B cell (primary cell): ENCODE measurements at regions not wholly inside any gene's neighbourhood (a gene's known extent, or its start where the extent isn't known, plus 50 kb on each side); places are given as distances from the start of the nearest gene placed in this dataset.
"Not testable (repeated sequence)": the region's sequence is repeated elsewhere in the genome, so short reads cannot be mapped to it uniquely, and the experiment has no call there.

ENCODE experiments used
- ATAC-seq: fragments of 200-7000 bp; cut with Tn5 transposase; one replicate; pipeline ENCODE4 v1.10.0; 2021; ENCODE audit warnings: low read depth, mild to moderate bottlenecking, moderate number of reproducible peaks, moderate library complexity
- CTCF ChIA-PET: fragments of 350-600 bp; sonication (Branson Sonifier 250); formaldehyde crosslinking; loops from one replicate; lab custom pipeline; 2021; ENCODE audit warnings: antibody characterized with exemption, inconsistent platforms; lab: Charles Lee
- POLR2A ChIA-PET: fragments of 350-600 bp; sonication (Branson Sonifier 250); formaldehyde crosslinking; loops from one replicate; lab custom pipeline; 2021; ENCODE audit warnings: antibody characterized with exemption; lab: Charles Lee
- DNase-seq: peaks from one replicate; pipeline ENCODE4 v3.0.0; 2013
- H2AFZ ChIP-seq: 2 replicates; pipeline ENCODE4 v1.6.1; 2012; ENCODE audit warnings: mild to moderate bottlenecking, low read depth, low read length; ENCODE audit not compliant: insufficient read depth, poor library complexity, severe bottlenecking
- H3K27ac ChIP-seq, 2 donors: 1 replicate in 1 of 2; 2 replicates in 1 of 2; pipeline ENCODE4 v1.5.1; 2012 to 2013; ENCODE audit warnings: low read length in 2 of 2, mild to moderate bottlenecking in 2 of 2, moderate library complexity in 1 of 2
- H3K27me3 ChIP-seq, 4 experiments: fragments of 200-600 bp in 1 of 4; sonication (generic) in 1 of 4; replicated peaks in 1 of 4; 1 replicate in 2 of 4; 2 replicates in 2 of 4; pipeline versions ENCODE4 v1.6.1 to v1.7.0; 2013 to 2016; ENCODE audit warnings: low read length in 3 of 4, mild to moderate bottlenecking in 2 of 4, mixed read lengths in 1 of 4, moderate library complexity in 1 of 4; ENCODE audit not compliant: insufficient read depth in 4 of 4, control insufficient read depth in 3 of 4; ENCODE audit errors: control extremely low read depth in 1 of 4
- H3K36me3 ChIP-seq, 2 experiments: replicated peaks in 1 of 2; 1 replicate in 1 of 2; 2 replicates in 1 of 2; pipeline versions ENCODE4 v1.6.1 to v1.7.1; 2013; ENCODE audit warnings: low read length in 1 of 2; ENCODE audit not compliant: insufficient read depth in 2 of 2, control insufficient read depth in 1 of 2; ENCODE audit errors: control extremely low read depth in 1 of 2, extremely low read depth in 1 of 2
- H3K4me1 ChIP-seq, 2 donors: fragments of 200-600 bp in 1 of 2; sonication (generic) in 1 of 2; 1 replicate in 1 of 2; 2 replicates in 1 of 2; pipeline versions ENCODE4 v1.5.1 to v1.6.1; 2013 to 2017; ENCODE audit warnings: low read length in 2 of 2; ENCODE audit not compliant: control insufficient read depth in 2 of 2, insufficient read depth in 2 of 2
- H3K4me2 ChIP-seq: replicated peaks from 2 replicates; pipeline ENCODE3; 2012; ENCODE audit warnings: mild to moderate bottlenecking, low read depth, low read length; ENCODE audit not compliant: poor library complexity, severe bottlenecking
- H3K4me3 ChIP-seq, 5 experiments: fragments of 200-600 bp in 1 of 5; sonication (generic) in 1 of 5; 1 replicate in 3 of 5; 2 replicates in 2 of 5; pipeline versions ENCODE4 v1.5.1 to v1.7.0; 2011 to 2016; ENCODE audit warnings: low read length in 4 of 5, mild to moderate bottlenecking in 4 of 5, low read depth in 2 of 5, control low read depth in 1 of 5, moderate library complexity in 1 of 5; ENCODE audit not compliant: insufficient read depth in 1 of 5; ENCODE audit errors: control extremely low read depth in 1 of 5, extremely low read depth in 1 of 5
- H3K79me2 ChIP-seq: fragments of 200-600 bp; sonication (generic); one replicate; pipeline ENCODE4 v1.6.0; 2016; ENCODE audit warnings: low read length; ENCODE audit not compliant: control insufficient read depth, insufficient read depth
- H3K9ac ChIP-seq: fragments of 200-600 bp; sonication (generic); 2 replicates; pipeline ENCODE4 v1.6.1; 2017; ENCODE audit warnings: mild to moderate bottlenecking, low read length, moderate library complexity
- H3K9me3 ChIP-seq, 3 donors: one replicate each; pipeline versions ENCODE4 v1.6.1 to v1.7.1; 2013; ENCODE audit warnings: low read length in 2 of 3; ENCODE audit not compliant: control insufficient read depth in 2 of 3, insufficient read depth in 1 of 3; ENCODE audit errors: control extremely low read depth in 1 of 3
- H4K20me1 ChIP-seq: 2 replicates; pipeline ENCODE4 v1.6.0; 2012; ENCODE audit warnings: mild to moderate bottlenecking, low read length; ENCODE audit not compliant: insufficient read depth, control insufficient read depth, poor library complexity, severe bottlenecking
- H3K27ac Mint-ChIP-seq: one replicate; pipeline ENCODE4 v1.8.0; 2021; ENCODE audit warnings: mixed read lengths
- H3K27me3 Mint-ChIP-seq: one replicate; pipeline ENCODE4 v1.8.0; 2021; ENCODE audit warnings: mixed read lengths
- H3K4me1 Mint-ChIP-seq: one replicate; pipeline ENCODE4 v1.8.0; 2021; ENCODE audit warnings: mixed read lengths
- H3K4me3 Mint-ChIP-seq: one replicate; pipeline ENCODE4 v1.8.0; 2021; ENCODE audit warnings: mixed read lengths
- H3K9me3 Mint-ChIP-seq: one replicate; pipeline ENCODE4 v1.8.0; 2022; ENCODE audit warnings: mixed read lengths; ENCODE audit not compliant: insufficient read depth
- EZH2 ChIP-seq: IDR thresholded peaks from 2 replicates; pipeline ENCODE4 v1.6.1; 2012; ENCODE audit warnings: borderline replicate concordance, low read depth, mild to moderate bottlenecking, moderate library complexity, low read length; ENCODE audit not compliant: insufficient read depth, poor library complexity, severe bottlenecking
- WGBS: methylation state at CpG from one replicate; pipeline ENCODE4 v1.1.5; 2013; ENCODE audit warnings: missing lambda C conversion rate; ENCODE audit not compliant: insufficient coverage; 5-methylcytosine and 5-hydroxymethylcytosine counted together
- intact Hi-C: fragments of 100-400 bp; cut with micrococcal nuclease; formaldehyde crosslinking; loops from one replicate; pipeline ENCODE4 v1.10.0; 2022
- TF ChIP-seq, protein P1 (sequence below): fragments of 200-600 bp; IDR thresholded peaks from one replicate; pipeline ENCODE4 v1.8.0; 2022; ENCODE audit warnings: antibody characterized with exemption, mild to moderate bottlenecking

DNA sequence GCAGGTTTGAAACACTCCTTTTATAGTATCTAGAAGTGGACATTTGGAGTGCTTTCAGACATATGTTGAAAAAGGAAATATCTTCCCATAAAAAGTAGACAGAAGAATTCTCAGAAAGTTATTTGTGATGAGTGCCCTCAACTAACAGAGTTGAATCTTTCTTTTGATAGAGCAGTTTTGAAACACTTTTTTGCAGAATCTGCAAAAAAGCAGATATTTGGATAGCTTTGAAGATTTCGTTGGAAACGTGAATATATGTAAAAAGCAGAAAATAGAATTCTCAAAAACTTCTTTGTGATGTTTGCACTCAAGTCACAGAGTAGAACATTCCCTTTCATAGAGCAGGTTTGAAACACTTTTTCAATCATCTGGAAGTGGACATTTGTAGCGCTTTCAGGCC, 676.4 kb upstream of the ZNF337 start:
- H3K79me2 ChIP-seq, H3K9me3 Mint-ChIP-seq, H3K4me3 Mint-ChIP-seq, DNase-seq, ATAC-seq, H3K4me3 ChIP-seq, H4K20me1 ChIP-seq, CTCF ChIA-PET, H2AFZ ChIP-seq, intact Hi-C loops, H3K4me1 ChIP-seq, H3K27me3 Mint-ChIP-seq, H3K4me2 ChIP-seq, H3K9ac ChIP-seq, H3K27me3 ChIP-seq, POLR2A ChIA-PET, H3K4me1 Mint-ChIP-seq, H3K27ac Mint-ChIP-seq, H3K27ac ChIP-seq, H3K9me3 ChIP-seq, H3K36me3 ChIP-seq: not testable (repeated sequence)
- WGBS = no CpG with 5 or more reads among the region's 3 CpGs

DNA sequence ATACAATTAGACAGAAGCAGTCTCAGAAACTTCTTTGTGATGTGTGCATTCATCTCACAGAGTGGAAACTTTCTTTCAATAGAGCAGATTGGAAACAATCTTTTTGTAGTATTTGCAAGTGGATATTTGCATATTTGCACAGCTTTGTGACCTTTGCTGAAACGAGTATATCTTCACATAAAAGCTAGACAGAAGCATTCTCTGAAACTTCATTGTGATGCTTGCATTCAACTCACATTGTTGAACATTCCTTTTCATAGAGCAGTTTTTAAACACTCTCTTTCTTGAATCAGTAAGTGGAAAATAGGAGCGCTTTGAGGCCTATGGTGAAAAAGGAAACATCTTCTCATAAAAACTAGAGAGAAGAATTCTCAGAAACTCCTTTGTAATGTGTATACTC, 657.9 kb upstream of the ZNF337 start:
- Histone ChIP-seq H2AFZ (no peak overlapping the region), H3K79me2 (no peaks in the 10 kb centered on the region), H3K4me1 (no peaks in the 10 kb centered on the region), H3K27ac (no peak overlapping the region), H3K4me3 (no peak overlapping the region), H3K27me3 (no peaks in the 10 kb centered on the region), H4K20me1 (no peaks in the 10 kb centered on the region), H3K4me2 (no peak overlapping the region), H3K36me3 (no peaks in the 10 kb centered on the region), H3K9ac (no peak overlapping the region), H3K9me3 (peaks cover 0 to 1% (median 0%) of the 10 kb centered on the region in 3 donors)
- H3K27ac Mint-ChIP-seq = no peak overlapping the region
- no peak overlapping the region for H3K4me3 Mint-ChIP-seq
- intact Hi-C loops = no loop called here
- H3K4me1 Mint-ChIP-seq = no peaks in the 10 kb centered on the region
- H3K9me3 Mint-ChIP-seq = peaks cover 2% of the 10 kb centered on the region
- H3K27me3 Mint-ChIP-seq = no peaks in the 10 kb centered on the region
- no peak for ATAC-seq
- no CpG with 5 or more reads among the region's 2 CpGs for WGBS
- no peak for TF ChIP-seq EZH2
- TF ChIP-seq, protein P1, sequence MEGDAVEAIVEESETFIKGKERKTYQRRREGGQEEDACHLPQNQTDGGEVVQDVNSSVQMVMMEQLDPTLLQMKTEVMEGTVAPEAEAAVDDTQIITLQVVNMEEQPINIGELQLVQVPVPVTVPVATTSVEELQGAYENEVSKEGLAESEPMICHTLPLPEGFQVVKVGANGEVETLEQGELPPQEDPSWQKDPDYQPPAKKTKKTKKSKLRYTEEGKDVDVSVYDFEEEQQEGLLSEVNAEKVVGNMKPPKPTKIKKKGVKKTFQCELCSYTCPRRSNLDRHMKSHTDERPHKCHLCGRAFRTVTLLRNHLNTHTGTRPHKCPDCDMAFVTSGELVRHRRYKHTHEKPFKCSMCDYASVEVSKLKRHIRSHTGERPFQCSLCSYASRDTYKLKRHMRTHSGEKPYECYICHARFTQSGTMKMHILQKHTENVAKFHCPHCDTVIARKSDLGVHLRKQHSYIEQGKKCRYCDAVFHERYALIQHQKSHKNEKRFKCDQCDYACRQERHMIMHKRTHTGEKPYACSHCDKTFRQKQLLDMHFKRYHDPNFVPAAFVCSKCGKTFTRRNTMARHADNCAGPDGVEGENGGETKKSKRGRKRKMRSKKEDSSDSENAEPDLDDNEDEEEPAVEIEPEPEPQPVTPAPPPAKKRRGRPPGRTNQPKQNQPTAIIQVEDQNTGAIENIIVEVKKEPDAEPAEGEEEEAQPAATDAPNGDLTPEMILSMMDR = no peak
- no peak for DNase-seq
- ChIA-PET CTCF (no interaction called here), POLR2A (no interaction called here)
